Activated CD8-positive, alpha-beta memory T cell treated with anti-CD3 and anti-CD28 coated beads for 24 hours (primary cell): ENCODE measurements at regions not wholly inside any gene's neighbourhood (a gene's known extent, or its start where the extent isn't known, plus 50 kb on each side); places are given as distances from the start of the nearest gene placed in this dataset.
A peak's percentile ranks its signal among the peaks of the same experiment; 100 is the strongest.
"Not testable (repeated sequence)": the region's sequence is repeated elsewhere in the genome, so short reads cannot be mapped to it uniquely, and the experiment has no call there.

Source experiments
- DNase-seq: peaks from one replicate; pipeline ENCODE4 v3.0.0-alpha.2; 2020

DNA sequence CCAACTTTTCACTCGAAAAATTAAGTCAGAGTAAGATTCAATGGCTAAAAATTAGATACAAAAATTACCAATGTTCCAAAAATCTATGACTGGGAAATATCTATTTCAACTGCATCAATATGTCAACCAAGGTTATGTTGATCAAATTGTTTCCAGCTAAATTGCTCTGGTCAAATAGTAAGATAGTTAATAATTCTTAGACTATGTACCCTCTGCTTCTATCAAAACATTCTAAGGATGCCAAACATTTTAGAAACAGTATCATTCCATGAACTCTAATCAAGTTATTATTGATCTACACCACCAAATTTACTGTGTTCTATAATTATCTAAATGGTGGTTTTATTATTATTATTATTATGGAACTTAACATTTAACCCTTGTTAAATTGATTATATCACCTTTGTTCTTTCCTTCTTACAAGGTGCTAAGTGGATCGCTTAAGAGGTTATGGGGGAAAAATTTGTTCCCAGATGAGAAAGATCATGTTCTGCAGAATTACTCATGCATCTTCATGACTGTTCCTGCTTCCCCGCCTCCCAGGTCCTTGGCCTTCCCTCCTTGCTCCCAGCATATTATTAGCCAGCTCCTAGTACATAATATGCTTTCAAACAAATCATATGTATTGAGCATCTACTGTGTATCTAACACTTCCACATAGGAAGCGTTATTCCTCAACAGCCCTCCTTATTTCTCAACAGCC, 240.5 kb upstream of the KRR1 start:
- DNase-seq = no peak

DNA sequence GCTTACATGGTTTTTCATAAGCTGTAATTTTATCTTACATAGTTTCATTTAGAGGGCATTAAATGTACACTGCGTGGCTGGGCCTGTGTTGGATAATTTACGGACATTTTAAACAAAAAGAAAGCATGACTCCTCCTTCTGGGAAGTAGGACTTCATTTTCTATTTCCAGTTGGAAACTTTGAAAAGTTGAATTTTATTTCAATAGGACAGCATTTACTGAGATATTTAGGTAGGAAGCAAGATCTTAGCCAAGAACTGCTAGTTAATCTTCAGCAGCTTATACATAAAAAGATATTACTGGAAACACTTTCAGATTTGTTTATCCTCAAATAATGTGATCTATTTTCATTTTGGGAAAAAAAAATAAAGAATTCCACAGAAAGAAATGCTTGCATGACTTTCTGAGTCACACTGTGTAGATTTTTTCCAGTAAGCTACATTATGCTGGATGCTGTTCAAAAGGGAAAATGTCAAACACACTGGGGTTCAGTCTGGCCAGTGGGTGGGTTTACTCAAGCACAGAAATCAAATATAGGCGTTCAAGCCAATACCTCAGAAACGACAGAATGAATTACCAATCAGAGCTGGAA, 239.4 kb upstream of the KRR1 start:
- no peak for DNase-seq

DNA sequence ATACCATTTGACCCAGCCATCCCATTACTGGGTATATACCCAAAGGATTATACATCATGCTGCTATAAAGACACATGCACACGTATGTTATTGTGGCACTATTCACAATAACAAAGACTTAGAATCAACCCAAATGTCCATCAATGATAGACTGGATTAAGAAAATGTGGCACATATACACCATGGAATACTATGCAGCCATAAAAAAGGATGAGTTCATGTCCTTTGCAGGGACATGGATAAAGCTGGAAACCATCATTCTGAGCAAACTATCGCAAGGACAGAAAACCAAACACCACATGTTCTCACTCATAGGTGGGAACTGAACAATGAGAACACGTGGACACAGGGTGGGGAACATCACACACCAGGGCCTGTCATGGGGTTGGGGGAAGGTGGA, 237.6 kb upstream of the KRR1 start:
- not testable (repeated sequence) for DNase-seq

DNA sequence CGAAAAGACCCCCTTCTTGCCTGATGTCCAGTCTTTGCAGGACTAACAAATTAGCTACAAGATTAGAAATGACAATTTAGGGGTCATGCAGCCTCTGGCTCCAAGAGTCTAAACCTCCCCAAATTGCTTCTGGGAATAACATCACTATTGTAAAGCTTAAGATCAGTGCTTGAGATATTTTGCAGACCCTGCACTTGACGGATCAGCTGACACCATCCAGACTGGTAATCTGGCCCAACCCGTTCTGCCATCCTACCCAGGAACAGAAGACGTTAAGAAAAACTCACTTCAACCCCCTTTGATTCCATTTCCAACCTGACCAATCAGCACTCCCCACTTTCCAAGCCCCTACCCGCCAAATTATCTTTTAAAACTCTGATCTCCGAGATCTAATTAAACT, 236.7 kb upstream of the KRR1 start:
- no peak for DNase-seq

DNA sequence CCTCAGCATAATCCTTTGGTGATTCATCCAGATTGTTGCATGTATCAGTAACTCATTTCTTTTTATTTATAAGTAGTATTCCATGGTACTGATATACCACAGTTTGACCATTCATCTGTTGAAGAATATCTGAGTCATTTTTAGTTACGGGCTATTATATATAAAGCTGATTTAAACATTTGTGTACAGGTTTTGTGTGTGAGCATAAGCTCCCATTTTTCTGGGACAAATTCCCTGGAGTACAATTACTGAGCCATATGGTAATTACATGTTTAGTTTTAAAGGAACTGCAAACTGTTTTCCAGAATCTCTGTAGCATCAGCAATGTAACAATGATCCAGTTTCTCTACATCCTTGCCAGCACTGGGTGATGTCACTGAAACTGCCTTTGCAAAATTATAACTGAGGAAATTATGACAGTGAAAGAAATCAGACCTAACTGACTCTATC, 236.2 kb upstream of the KRR1 start:
- DNase-seq = no peak

DNA sequence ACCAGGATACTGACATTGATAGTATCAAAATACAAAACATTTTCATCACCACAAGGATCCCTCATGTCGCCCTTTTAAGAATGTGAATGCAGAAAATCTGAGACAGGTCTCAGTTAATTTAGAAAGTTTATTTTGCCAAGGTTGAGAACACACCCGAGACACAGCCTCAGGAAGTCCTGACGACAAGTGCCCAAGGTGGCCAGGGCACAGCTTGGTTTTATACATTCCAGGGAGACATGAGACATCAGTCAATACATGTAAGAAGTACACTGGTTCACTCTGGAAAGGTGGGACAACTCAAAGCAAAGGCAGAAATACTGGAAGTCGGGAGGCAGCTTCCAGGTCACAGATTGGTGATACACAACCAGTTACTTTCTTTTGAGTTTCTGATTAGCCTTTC, 235.2 kb upstream of the KRR1 start:
- DNase-seq = no peak

DNA sequence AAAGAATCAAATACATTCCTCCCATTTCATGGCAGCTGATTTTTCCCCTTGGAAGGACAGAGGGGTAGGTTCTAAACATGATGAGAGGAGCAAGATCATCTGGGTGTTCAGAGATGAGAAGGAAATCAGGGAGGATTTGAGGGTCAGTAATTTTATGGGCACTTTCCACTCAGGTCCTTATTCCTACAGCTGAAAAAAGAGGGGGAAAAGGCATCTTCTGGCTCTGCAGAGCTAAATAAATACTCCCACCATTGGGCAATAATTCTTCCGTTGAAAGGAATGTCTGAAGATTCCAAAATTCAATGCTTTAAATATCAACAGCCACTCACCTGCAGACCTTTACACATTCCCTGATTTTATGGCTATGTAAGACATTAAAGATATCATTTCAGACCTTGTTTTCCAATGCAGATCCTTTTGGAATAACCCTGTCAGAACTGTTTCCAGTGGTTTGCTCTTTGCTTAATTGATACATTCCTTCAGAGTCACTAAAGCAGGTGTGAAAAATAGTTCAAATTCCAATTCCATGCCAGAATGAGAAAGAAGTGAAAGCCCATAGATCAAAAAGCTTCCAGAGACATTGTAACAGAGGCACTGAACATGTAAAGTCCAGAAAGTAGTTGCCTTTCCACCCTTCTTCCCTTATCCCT, 233.3 kb upstream of the KRR1 start:
- DNase-seq = no peak

DNA sequence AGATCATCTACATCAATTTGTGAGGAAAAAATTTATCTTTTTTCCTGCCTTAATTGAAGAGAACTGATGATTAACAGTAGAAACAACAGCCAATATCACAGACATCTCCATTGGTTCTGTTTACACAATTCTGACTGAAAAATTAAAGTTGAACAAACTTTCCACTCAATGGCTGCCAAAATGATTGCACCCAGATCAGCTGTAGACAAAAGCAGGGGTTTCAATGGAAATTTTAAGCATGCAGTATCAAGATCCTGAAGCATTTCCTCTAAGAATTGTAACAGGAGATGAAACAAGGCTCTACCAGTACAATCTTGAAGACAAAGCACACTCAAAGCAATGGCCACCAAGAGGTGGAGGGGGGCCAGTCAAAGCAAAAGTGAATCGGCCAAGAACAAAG, 231.6 kb upstream of the KRR1 start:
- no peak for DNase-seq

DNA sequence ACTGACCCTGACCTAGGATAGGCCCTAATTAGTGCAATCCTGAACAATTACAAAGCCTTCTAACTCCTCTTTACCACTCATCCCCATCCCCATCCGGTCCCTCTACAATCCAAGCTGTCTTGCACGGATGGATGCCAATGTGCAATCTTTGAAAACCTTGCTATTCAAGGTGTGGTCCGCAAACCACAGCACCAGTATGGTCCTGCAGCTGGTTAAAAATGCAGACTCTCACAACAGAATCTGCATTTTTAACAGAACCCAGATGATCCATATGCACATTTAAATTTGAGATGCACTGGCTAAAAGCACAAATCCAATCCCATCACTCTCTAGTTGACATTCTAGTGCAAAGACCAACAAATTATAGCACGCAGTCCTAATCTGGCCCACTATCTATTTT, 230.6 kb upstream of the KRR1 start:
- no peak for DNase-seq

DNA sequence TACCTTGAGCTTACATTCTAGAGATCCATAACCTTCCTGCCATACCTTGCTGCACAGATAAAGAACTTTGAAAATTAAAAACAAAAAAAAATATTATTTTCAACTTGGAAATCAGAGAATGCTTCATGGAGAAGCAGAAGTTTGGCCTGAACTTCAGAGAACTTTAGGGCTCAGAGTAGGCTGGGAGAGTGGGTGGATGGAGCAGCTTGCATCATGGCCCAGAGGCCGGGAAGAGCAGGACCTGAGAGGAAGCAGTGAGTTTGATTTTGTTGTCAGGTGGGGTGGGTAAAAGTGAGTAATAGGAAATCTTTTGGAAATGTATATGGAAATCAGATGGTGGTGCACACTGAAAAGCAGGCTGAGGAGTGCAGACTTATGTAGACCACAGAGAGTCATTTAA, 228.5 kb upstream of the KRR1 start:
- no peak for DNase-seq

DNA sequence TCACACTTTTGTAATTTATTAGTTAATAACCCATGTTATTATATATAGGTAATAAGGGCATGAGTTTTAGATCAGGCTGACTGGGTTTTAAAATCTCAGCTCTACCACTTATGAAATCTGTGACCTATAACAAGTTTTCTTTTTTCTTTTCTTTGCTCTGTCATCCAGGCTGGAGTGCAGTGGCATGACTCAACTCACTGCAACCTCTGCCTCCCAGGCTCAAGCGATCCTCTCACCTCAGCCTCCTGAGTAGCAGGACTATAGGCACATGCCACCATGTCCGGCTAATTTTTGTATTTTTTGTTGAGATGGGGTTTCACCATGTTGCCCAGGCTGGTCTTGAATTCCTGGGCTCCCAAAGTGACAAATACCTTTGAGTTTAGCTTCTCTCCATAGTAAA, 227.7 kb upstream of the KRR1 start:
- DNase-seq = not testable (repeated sequence)

DNA sequence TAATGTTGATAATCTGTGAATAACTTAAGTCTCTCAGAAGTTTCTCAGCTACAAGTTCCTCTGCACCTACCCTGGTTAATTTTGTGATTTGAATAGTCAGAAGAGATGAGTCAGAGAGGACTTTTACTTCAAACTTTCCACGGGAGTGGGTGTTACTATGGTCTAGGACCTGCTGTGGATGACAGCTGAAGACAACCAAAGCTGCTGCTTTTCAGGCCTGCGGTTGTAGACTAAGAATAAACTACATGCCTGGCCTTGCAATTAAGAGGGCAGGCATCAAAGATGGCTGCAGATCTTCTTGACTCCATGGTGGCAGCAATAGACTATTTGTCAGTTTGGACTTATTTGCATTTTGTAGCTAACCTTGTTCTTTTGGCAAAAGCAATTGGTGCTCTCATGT, 227.1 kb upstream of the KRR1 start:
- peak; percentile 63 for DNase-seq

DNA sequence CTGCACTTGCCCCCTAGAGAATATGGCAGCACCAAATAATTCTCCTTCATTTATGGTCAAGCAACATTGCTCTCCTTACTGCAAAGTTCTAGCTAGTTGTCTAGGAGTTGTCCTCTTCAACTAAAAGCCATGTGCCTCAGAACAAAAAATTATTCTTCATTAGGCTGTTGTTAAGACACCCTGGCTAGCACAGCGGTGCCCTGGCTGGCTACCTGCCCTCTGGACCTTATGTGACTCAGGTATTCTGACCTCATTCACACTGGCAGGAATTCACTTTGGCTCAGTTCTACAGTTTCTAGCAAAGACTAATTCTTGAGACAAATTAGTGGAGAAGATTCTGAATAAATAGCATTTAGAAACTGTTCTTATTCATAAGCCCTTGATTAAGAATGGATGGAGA, 224.4 kb upstream of the KRR1 start:
- DNase-seq = no peak

DNA sequence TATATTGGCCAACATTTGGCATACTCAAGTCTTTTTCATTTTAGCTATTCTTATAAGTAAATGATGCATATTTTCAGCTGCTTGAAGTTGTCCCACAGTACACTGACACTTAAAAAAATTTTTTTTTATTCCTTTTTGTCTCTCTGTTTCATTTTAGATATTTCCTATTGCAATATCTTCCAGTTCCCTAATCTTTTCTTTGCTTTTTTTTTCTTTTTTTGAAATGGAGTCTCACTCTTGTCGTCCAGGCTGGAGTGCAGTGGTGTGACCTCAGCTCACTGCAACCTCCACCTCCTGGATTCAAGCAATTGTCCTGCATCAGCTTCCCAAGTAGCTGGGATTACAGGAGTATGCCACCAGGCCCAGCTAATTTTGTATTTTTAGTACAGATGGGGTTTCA, 217.4 kb upstream of the KRR1 start:
- DNase-seq = no peak

DNA sequence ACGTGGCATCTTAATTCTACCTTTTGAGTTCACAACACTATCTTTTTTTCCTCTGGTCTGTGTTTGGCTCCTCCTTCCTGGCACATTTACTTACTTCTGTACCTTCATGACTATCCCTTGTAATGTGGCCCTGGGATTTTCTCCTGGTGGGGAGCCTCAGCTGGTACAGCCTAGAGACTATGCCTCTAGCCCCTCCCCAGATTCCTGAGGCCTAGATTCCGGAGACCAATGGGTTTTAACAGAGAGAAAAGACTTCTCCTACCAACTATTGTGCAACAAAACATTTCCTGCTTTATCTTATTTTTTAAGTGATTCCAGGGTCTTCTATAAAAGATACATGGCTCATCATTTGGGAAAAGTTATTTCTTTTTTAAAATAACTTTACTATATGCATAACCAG, 216.2 kb upstream of the KRR1 start:
- DNase-seq = no peak

DNA sequence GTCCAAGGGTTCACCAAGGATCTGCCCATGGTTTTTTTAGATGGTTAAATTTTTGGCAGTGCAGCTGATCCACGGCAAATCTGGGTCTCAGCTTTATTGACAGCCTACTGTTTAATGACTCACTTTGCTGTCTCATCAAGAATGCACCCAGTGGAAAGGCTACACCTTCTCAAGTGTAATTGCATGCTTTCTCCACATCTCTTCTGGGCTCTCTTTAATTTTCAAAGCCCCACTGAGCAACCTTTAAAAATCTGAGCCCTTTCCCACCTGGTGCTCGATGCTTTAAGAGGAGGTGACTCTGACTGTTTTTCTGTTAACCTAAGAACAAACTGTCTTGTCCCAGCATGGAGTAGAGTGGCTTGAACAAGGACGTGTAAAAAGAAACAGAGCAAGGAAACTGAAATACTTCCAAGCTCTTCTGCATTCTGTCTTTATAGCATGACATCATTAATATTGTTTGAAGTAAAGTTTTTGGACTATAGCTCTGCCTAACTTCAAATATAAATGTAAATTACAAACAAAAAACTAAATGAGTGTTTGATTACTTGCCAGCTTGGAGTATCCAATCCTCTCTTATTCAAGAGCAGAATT, 214.2 kb upstream of the KRR1 start:
- DNase-seq = no peak

DNA sequence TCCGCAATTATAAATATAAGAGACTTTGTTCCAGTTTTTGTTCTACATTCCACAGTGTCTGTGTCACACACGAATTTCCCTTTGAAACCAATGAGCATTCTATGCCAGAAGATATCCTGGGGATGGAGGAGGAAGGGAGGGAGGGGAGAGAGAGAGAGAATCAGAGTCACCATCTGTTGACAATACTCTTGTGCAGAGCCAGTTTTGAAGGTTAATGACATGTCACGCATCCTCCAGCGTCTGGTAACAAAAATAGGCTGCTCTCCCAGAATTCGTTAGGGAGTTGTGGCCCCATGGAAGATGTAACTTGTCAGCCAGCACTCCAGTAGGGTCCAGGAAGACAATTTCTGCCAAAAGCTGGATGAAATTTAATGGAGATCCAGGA, 213.5 kb upstream of the KRR1 start:
- DNase-seq = no peak

DNA sequence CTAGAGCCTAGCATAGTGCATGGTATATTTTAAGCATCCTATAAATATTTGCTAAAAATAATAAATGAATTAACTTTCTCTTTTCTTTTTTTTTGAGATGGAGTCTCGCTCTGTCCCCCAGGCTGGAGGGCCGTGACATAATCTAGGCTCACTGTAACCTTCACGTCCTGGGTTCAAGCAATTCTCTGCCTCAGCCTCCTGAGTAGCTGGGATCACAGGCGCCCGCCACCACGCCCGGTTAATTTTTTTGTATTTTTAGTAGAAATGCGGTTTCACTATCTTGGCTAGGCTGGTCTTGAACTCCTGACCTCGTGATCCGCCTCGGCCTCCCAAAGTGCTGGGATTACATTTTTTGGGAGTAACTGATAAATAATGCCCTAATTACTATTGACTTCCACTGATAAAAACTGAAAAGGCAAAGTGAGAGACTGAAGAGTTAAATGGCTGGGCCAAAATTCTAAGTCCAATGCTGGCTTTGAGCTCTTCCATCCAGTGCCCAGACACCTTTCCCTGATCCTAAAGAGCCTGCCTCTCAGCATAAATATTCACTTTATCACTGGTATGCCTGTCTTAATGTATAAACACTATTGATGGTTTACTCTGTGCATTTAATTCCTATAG, 213.0 kb upstream of the KRR1 start:
- no peak for DNase-seq

DNA sequence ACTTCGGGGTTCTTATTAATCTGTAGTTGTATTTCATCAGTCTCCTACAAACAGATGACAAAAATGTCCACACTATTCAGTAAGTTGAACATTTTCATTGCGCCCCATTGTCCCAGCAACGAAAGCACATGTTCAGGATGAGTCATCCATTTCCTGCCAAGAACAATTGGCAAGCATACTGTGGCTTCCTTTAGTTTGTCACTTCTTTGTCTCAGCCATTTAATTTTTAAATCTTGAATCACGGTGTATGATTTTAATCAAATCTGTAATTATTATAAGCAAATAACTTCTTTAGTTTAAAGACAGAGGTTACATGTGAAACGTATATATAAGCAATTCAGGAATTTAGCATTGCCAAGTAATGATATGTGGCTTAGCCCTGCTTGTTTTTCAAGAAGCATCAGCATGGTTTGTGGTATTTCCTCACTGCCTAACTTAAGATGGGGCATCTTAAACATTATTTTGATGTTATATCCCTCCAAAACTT, 211.3 kb upstream of the KRR1 start:
- DNase-seq = no peak

DNA sequence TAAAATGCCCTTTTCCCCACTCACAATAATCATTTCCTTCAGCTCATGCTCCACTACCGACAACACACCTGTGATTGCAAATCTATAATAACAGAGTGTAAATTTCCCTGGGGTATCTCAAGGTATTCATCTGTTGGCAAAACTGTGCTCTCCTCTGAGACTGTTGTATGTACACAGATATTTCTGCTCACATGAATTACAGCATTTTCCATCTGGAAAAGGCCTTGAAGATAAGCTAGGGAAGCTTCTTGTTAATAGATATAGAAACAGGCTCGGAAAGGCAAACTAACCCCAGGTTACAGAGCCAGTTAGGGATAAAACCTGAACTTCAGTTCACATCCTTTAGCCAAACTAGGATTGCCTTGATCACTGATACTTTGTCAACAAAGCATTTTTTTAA, 210.4 kb upstream of the KRR1 start:
- DNase-seq = no peak

DNA sequence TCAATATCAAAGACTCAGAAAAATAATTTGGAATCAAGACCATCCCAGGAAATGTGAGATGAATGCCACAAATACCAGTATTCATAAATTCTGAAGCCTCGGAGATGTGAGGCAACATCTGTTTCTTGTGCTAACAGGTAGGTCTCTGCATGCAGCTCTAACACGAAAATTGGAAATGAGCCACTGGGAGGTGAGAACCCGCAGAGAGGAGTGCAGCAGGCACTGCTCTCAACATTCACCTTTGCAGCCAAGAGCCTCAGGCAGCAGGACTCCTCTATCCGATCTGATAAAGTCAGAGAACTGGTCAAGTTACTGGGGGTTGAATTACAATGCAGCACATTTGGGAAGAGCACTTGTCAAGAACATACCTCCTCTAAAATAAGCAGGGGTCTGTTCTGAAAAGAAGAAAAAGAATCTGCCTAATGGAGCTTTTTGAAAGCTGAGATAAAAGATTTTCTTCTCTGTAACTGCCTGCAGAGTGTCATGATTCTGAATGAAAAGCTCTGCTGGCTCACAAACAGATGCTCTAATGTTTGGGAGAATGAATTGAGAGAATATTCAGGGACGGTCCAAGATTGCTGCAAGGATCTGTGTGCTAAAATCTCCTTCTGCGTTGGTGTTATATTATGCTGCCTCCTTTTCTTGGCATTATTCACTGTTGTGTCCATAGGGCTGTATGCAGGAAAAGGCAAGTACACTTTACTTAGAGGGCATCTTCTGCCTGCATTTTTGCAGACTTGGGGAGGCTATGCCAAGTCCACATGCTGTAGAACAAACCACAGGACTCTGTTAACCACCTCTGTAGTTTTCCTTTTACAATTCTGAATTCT, 209.6 kb upstream of the KRR1 start:
- DNase-seq = no peak

DNA sequence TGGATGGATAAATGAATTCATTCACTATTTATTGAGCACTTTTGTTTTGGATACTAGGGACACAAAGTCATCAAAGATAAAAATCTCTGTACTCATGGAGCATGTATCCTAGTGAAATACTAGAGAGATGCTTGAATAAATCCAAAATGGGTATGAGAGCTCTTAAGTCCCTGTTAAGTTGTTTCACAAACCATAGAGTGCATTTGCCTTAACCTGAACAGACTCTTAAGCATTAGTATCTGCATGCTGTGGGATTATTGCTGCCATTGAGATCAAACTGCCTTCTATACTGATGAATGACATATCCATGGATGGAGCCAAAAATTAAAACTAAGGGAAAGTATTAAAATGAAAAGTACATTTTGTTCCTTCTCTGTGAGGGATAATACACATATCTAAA, 206.5 kb upstream of the KRR1 start:
- no peak for DNase-seq
